HEK293 (cell line): ENCODE measurements at regions not wholly inside any gene's neighbourhood (a gene's known extent, or its start where the extent isn't known, plus 50 kb on each side); places are given as distances from the start of the nearest gene placed in this dataset.
"Not testable (repeated sequence)": the region's sequence is repeated elsewhere in the genome, so short reads cannot be mapped to it uniquely, and the experiment has no call there.

Source experiments
- CTCF ChIA-PET: fragments of 350-600 bp; formaldehyde crosslinking; extraction: SDS; loops from one replicate; lab custom pipeline; 2021; ENCODE audit warnings: antibody characterized with exemption; lab: Yijun Ruan, JAX
- POLR2A ChIA-PET: fragments of 300-600 bp; formaldehyde crosslinking; extraction: SDS; loops from one replicate; lab custom pipeline; 2020; ENCODE audit warnings: antibody characterized with exemption, inconsistent platforms; lab: Yijun Ruan, JAX
- H3K27ac ChIP-seq: fragments of 200-500 bp; sonication (Bioruptor generic); 2 replicates; pipeline ENCODE4 v1.5.1; 2014; ENCODE audit warnings: low read depth, low read length, control low read depth, inconsistent platforms; ENCODE audit errors: extremely low read depth
- H3K36me3 ChIP-seq, 2 experiments: fragments of 200-500 bp in 1 of 2; sonication (Bioruptor generic) in 1 of 2; 1 replicate in 1 of 2; 2 replicates in 1 of 2; pipeline ENCODE4 v1.5.1; 2014 to 2017; ENCODE audit warnings: inconsistent platforms in 2 of 2, low read length in 2 of 2; ENCODE audit not compliant: control insufficient read depth in 2 of 2, insufficient read depth in 1 of 2
- H3K4me1 ChIP-seq: fragments of 200-500 bp; sonication (Bioruptor generic); 2 replicates; pipeline ENCODE4 v1.5.1; 2014; ENCODE audit warnings: mild to moderate bottlenecking, low read length, inconsistent platforms; ENCODE audit not compliant: control insufficient read depth, insufficient read depth
- H3K4me3 ChIP-seq: 2 replicates; pipeline ENCODE4 v1.5.1; 2011; ENCODE audit warnings: low read depth, mild to moderate bottlenecking, control low read depth, low read length, moderate library complexity
- H3K9me3 ChIP-seq: fragments of 200-500 bp; sonication (Bioruptor generic); 2 replicates; pipeline ENCODE4 v1.5.1; 2014; ENCODE audit warnings: low read depth, low read length, inconsistent platforms; ENCODE audit not compliant: control insufficient read depth, insufficient read depth
- CTCF ChIP-seq: fragments of 450-650 bp; formaldehyde crosslinking; IDR thresholded peaks from 2 replicates; pipeline ENCODE4 v1.5.1; 2016; ENCODE audit warnings: missing biosample characterization, missing genetic modification characterization
- KLF1 ChIP-seq: fragments of 450-650 bp; formaldehyde crosslinking; IDR thresholded peaks from 2 replicates; pipeline ENCODE4 v1.5.1; 2016; ENCODE audit warnings: missing biosample characterization, missing genetic modification characterization
- KLF16 ChIP-seq: fragments of 450-650 bp; formaldehyde crosslinking; IDR thresholded peaks from 2 replicates; pipeline ENCODE4 v1.5.1; 2017; ENCODE audit warnings: missing biosample characterization, missing genetic modification characterization
- PATZ1 ChIP-seq: fragments of 450-650 bp; formaldehyde crosslinking; IDR thresholded peaks from 2 replicates; pipeline ENCODE4 v1.5.1; 2016; ENCODE audit warnings: missing biosample characterization, missing genetic modification characterization
- PRDM4 ChIP-seq: fragments of 450-650 bp; formaldehyde crosslinking; IDR thresholded peaks from 2 replicates; pipeline ENCODE4 v1.5.1; 2017; ENCODE audit warnings: missing biosample characterization, missing genetic modification characterization
- TSHZ1 ChIP-seq: fragments of 450-650 bp; formaldehyde crosslinking; IDR thresholded peaks from 2 replicates; pipeline ENCODE4 v1.5.1; 2016; ENCODE audit warnings: missing biosample characterization, missing genetic modification characterization, borderline replicate concordance
- ZBTB48 ChIP-seq: fragments of 450-650 bp; formaldehyde crosslinking; IDR thresholded peaks from 2 replicates; pipeline ENCODE4 v1.5.1; 2016; ENCODE audit warnings: missing biosample characterization, missing genetic modification characterization
- ZFP37 ChIP-seq: fragments of 450-650 bp; formaldehyde crosslinking; IDR thresholded peaks from 2 replicates; pipeline ENCODE4 v1.5.1; 2016; ENCODE audit warnings: missing biosample characterization, missing genetic modification characterization
- ZNF239 ChIP-seq: fragments of 450-650 bp; formaldehyde crosslinking; IDR thresholded peaks from 2 replicates; pipeline ENCODE4 v1.5.1; 2016; ENCODE audit warnings: missing biosample characterization, missing genetic modification characterization
- ZNF426 ChIP-seq: fragments of 450-650 bp; formaldehyde crosslinking; IDR thresholded peaks from 2 replicates; pipeline ENCODE4 v1.5.1; 2017; ENCODE audit warnings: missing biosample characterization, missing genetic modification characterization, mild to moderate bottlenecking, inconsistent platforms, moderate library complexity
- ZNF544 ChIP-seq: fragments of 450-650 bp; formaldehyde crosslinking; IDR thresholded peaks from 2 replicates; pipeline ENCODE4 v1.5.0; 2017; ENCODE audit warnings: missing biosample characterization, missing genetic modification characterization
- ZNF548 ChIP-seq: fragments of 450-650 bp; formaldehyde crosslinking; IDR thresholded peaks from 2 replicates; pipeline ENCODE4 v1.5.1; 2016; ENCODE audit warnings: missing biosample characterization, missing genetic modification characterization
- ZNF560 ChIP-seq: fragments of 450-650 bp; formaldehyde crosslinking; IDR thresholded peaks from 2 replicates; pipeline ENCODE4 v1.5.1; 2017; ENCODE audit warnings: missing biosample characterization, missing genetic modification characterization, borderline replicate concordance
- ZNF639 ChIP-seq: fragments of 450-650 bp; formaldehyde crosslinking; IDR thresholded peaks from 2 replicates; pipeline ENCODE4 v1.5.1; 2016; ENCODE audit warnings: missing biosample characterization, missing genetic modification characterization
- ZNF654 ChIP-seq: fragments of 450-650 bp; formaldehyde crosslinking; IDR thresholded peaks from 2 replicates; pipeline ENCODE4 v1.5.1; 2016; ENCODE audit warnings: low read depth, missing biosample characterization, missing genetic modification characterization
- ZNF664 ChIP-seq: fragments of 450-650 bp; formaldehyde crosslinking; IDR thresholded peaks from 2 replicates; pipeline ENCODE4 v1.5.1; 2016; ENCODE audit warnings: missing biosample characterization, missing genetic modification characterization
- ZNF791 ChIP-seq: fragments of 450-650 bp; formaldehyde crosslinking; IDR thresholded peaks from 2 replicates; pipeline ENCODE4 v1.5.1; 2016; ENCODE audit warnings: missing biosample characterization, missing genetic modification characterization

- H3K27ac ChIP-seq, H3K9me3 ChIP-seq, POLR2A ChIA-PET, H3K4me1 ChIP-seq, H3K4me3 ChIP-seq: not testable (repeated sequence)
- CTCF ChIA-PET = interaction anchor here (0.6 to 3.0 kb wide), 29 partner anchors 8 to 1791 kb away, joined by 3 to 13 read pairs (median 3); no protein-coding TSS in a partner anchor
- peaks cover 0 to 71% of the 10 kb centered on the region in 2 experiments; a peak in 1 of 3 replicates for H3K36me3 ChIP-seq
- peak; percentile 81 for TF ChIP-seq CTCF (tag by site-specific recombination)
- peak; percentile 41 for TF ChIP-seq ZNF654 (tag by site-specific recombination)
- 0 out of 2 replicates have a peak, but pooled peaks have one; percentile 21 for TF ChIP-seq ZBTB48
Observed at GRCh38 chr22:22321743-22322611, 77.4 kb downstream of the VPREB1 start.

- ChIA-PET POLR2A (no interaction called here), CTCF (interaction anchor here (0.6 to 3.0 kb wide), 14 partner anchors 8 to 495 kb away, joined by 3 to 13 read pairs (median 4); no protein-coding TSS in a partner anchor)
- Histone ChIP-seq H3K27ac (no peak overlapping the region), H3K4me1 (no peaks in the 10 kb centered on the region), H3K4me3 (no peak overlapping the region), H3K36me3 (peaks cover 0 to 63% of the 10 kb centered on the region in 2 experiments; a peak in 1 of 3 replicates), H3K9me3 (no peaks in the 10 kb centered on the region)
- TF ChIP-seq ZNF239 (tag by site-specific recombination) = no peak
- TF ChIP-seq ZNF664 (tag by site-specific recombination) = no peak
- TF ChIP-seq ZNF426 (tag by site-specific recombination) = no peak
- TF ChIP-seq ZNF544 (tag by site-specific recombination) = no peak
- no peak for TF ChIP-seq KLF1 (tag by site-specific recombination)
- no peak for TF ChIP-seq ZNF548 (tag by site-specific recombination)
- no peak for TF ChIP-seq ZNF639 (tag by site-specific recombination)
- TF ChIP-seq TSHZ1 (tag by site-specific recombination) = no peak
- no peak for TF ChIP-seq KLF16 (tag by site-specific recombination)
- TF ChIP-seq PATZ1 (tag by site-specific recombination) = no peak
- TF ChIP-seq ZNF791 = no peak
- no peak for TF ChIP-seq ZNF560 (tag by site-specific recombination)
- TF ChIP-seq ZFP37 (tag by site-specific recombination) = no peak
- no peak for TF ChIP-seq PRDM4 (tag by site-specific recombination)
Observed at GRCh38 chr22:22322792-22323191, 78.2 kb downstream of the VPREB1 start.
